ENCODE measurements at regions not wholly inside any gene's neighbourhood (a gene's known extent, or its start where the extent isn't known, plus 50 kb on each side); places are given as distances from the start of the nearest gene placed in this dataset.

GRCh38 chr1:59116920-59117542 is 179.9 kb upstream of the FGGY start:
- Mint-ChIP-seq H3K27ac (ENCODE audit: unreplicated experiment) (peak overlapping the region; percentile 25), H3K4me3 (ENCODE audit: unreplicated experiment) (no peak overlapping the region)
- no peak for DNase-seq (ENCODE audit: extremely low spot score, unreplicated experiment)

GRCh38 chr1:59122527-59122926 is 174.4 kb upstream of the FGGY start:
- H3K27ac Mint-ChIP-seq (ENCODE audit: unreplicated experiment): no peak overlapping the region
- H3K4me3 Mint-ChIP-seq (ENCODE audit: unreplicated experiment): no peak overlapping the region
- peaks cover 23% of the 10 kb centered on the region for H3K4me1 Mint-ChIP-seq (ENCODE audit: unreplicated experiment)
- TF ChIP-seq CTCF (IDR thresholded peaks at IDR 0.05): no peak
- DNase-seq (ENCODE audit: extremely low spot score, unreplicated experiment): no peak
- H3K9me3 Mint-ChIP-seq (ENCODE audit: unreplicated experiment): peaks cover 3% of the 10 kb centered on the region
- H3K27me3 Mint-ChIP-seq (ENCODE audit: unreplicated experiment): no peaks in the 10 kb centered on the region
- H3K36me3 Mint-ChIP-seq (ENCODE audit: unreplicated experiment): no peaks in the 10 kb centered on the region

More at GRCh38 chr1:59116920-59117542, 179.9 kb upstream of the FGGY start:
- TF ChIP-seq CTCF (IDR thresholded peaks at IDR 0.05): no peak
- Mint-ChIP-seq H3K36me3 (ENCODE audit: unreplicated experiment) (no peaks in the 10 kb centered on the region), H3K4me1 (ENCODE audit: unreplicated experiment) (peaks cover 28% of the 10 kb centered on the region), H3K27me3 (ENCODE audit: unreplicated experiment) (no peaks in the 10 kb centered on the region), H3K9me3 (ENCODE audit: unreplicated experiment) (peaks cover 3% of the 10 kb centered on the region)

GRCh38 chr1:59123081-59123681 is 173.7 kb upstream of the FGGY start:
- Mint-ChIP-seq H3K4me3 (ENCODE audit: unreplicated experiment) (no peak overlapping the region), H3K36me3 (ENCODE audit: unreplicated experiment) (no peaks in the 10 kb centered on the region), H3K27ac (ENCODE audit: unreplicated experiment) (no peak overlapping the region), H3K9me3 (ENCODE audit: unreplicated experiment) (peaks cover under 1% of the 10 kb centered on the region), H3K4me1 (ENCODE audit: unreplicated experiment) (peaks cover 23% of the 10 kb centered on the region), H3K27me3 (ENCODE audit: unreplicated experiment) (no peaks in the 10 kb centered on the region)
- no peak for TF ChIP-seq CTCF (IDR thresholded peaks at IDR 0.05)
- no peak for DNase-seq (ENCODE audit: extremely low spot score, unreplicated experiment)

- Mint-ChIP-seq H3K27me3 (ENCODE audit: unreplicated experiment) (no peaks in the 10 kb centered on the region), H3K36me3 (ENCODE audit: unreplicated experiment) (no peaks in the 10 kb centered on the region), H3K27ac (ENCODE audit: unreplicated experiment) (no peak overlapping the region), H3K4me3 (ENCODE audit: unreplicated experiment) (no peak overlapping the region), H3K4me1 (ENCODE audit: unreplicated experiment) (peaks cover 28% of the 10 kb centered on the region), H3K9me3 (ENCODE audit: unreplicated experiment) (no peaks in the 10 kb centered on the region)
- TF ChIP-seq CTCF (IDR thresholded peaks at IDR 0.05): no peak
- DNase-seq (ENCODE audit: extremely low spot score, unreplicated experiment): no peak
Measured at GRCh38 chr1:59124166-59124565, 172.7 kb upstream of the FGGY start.

- Mint-ChIP-seq H3K27ac (ENCODE audit: unreplicated experiment) (no peak overlapping the region), H3K4me3 (ENCODE audit: unreplicated experiment) (no peak overlapping the region), H3K9me3 (ENCODE audit: unreplicated experiment) (no peaks in the 10 kb centered on the region), H3K27me3 (ENCODE audit: unreplicated experiment) (no peaks in the 10 kb centered on the region), H3K4me1 (ENCODE audit: unreplicated experiment) (peaks cover 28% of the 10 kb centered on the region), H3K36me3 (ENCODE audit: unreplicated experiment) (no peaks in the 10 kb centered on the region)
- TF ChIP-seq CTCF (IDR thresholded peaks at IDR 0.05): no peak
- no peak for DNase-seq (ENCODE audit: extremely low spot score, unreplicated experiment)
Measured at GRCh38 chr1:59125154-59125553, 171.7 kb upstream of the FGGY start.

Data from osteocyte (in vitro differentiated cells).